Trophoblast cell (in vitro differentiated cells and primary cell): ENCODE measurements at regions not wholly inside any gene's neighbourhood (a gene's known extent, or its start where the extent isn't known, plus 50 kb on each side); places are given as distances from the start of the nearest gene placed in this dataset.
"Not testable (repeated sequence)": the region's sequence is repeated elsewhere in the genome, so short reads cannot be mapped to it uniquely, and the experiment has no call there.

Source experiments
- DNase-seq, 2 donors: peaks; one replicate each; pipeline ENCODE4 v3.0.0-alpha.2; 2016
- H2AFZ ChIP-seq: 2 replicates; pipeline ENCODE4 v1.6.1; 2013; ENCODE audit warnings: low read length, moderate library complexity, mild to moderate bottlenecking; ENCODE audit not compliant: insufficient read depth, poor library complexity
- H2AK5ac ChIP-seq: 2 replicates; pipeline ENCODE4 v1.6.1; 2013; ENCODE audit warnings: mild to moderate bottlenecking, low read length
- H2BK120ac ChIP-seq: 2 replicates; pipeline ENCODE4 v1.6.1; 2013; ENCODE audit warnings: low read length, mild to moderate bottlenecking, moderate library complexity; ENCODE audit not compliant: insufficient read depth, poor library complexity
- H2BK12ac ChIP-seq: 2 replicates; pipeline ENCODE4 v1.6.1; 2013; ENCODE audit warnings: mild to moderate bottlenecking, low read length, moderate library complexity
- H2BK5ac ChIP-seq: 2 replicates; pipeline ENCODE4 v1.6.1; 2013; ENCODE audit warnings: low read length, low read depth, moderate library complexity, mild to moderate bottlenecking; ENCODE audit not compliant: poor library complexity
- H3K14ac ChIP-seq: 2 replicates; pipeline ENCODE4 v1.6.1; 2013; ENCODE audit warnings: mild to moderate bottlenecking, low read length
- H3K18ac ChIP-seq: 2 replicates; pipeline ENCODE4 v1.6.1; 2013; ENCODE audit warnings: mild to moderate bottlenecking, low read length
- H3K23ac ChIP-seq: 2 replicates; pipeline ENCODE4 v1.6.1; 2013; ENCODE audit warnings: low read length
- H3K27ac ChIP-seq: 2 replicates; pipeline ENCODE4 v1.5.1; 2013; ENCODE audit warnings: low read depth, mild to moderate bottlenecking, inconsistent platforms, low read length, moderate library complexity
- H3K27me3 ChIP-seq: 2 replicates; pipeline ENCODE4 v1.6.1; 2013; ENCODE audit warnings: inconsistent platforms, mild to moderate bottlenecking, low read length, moderate library complexity; ENCODE audit not compliant: insufficient read depth
- H3K36me3 ChIP-seq, 2 experiments: 1 replicate in 1 of 2; 2 replicates in 1 of 2; pipeline ENCODE4 v1.6.1; 2013; ENCODE audit warnings: low read length in 2 of 2, mild to moderate bottlenecking in 2 of 2, moderate library complexity in 1 of 2; ENCODE audit not compliant: insufficient read depth in 2 of 2, control insufficient read depth in 1 of 2
- H3K4ac ChIP-seq: 2 replicates; pipeline ENCODE4 v1.6.1; 2013; ENCODE audit warnings: low read depth, mild to moderate bottlenecking, low read length, moderate library complexity
- H3K4me1 ChIP-seq, 2 experiments: 1 replicate in 1 of 2; 2 replicates in 1 of 2; pipeline ENCODE4 v1.6.1; 2013; ENCODE audit warnings: low read length in 2 of 2, mild to moderate bottlenecking in 2 of 2, moderate library complexity in 1 of 2; ENCODE audit not compliant: insufficient read depth in 2 of 2, control insufficient read depth in 1 of 2
- H3K4me2 ChIP-seq: 2 replicates; pipeline ENCODE4 v1.6.1; 2013; ENCODE audit warnings: inconsistent platforms, mild to moderate bottlenecking, low read length, moderate library complexity
- H3K4me3 ChIP-seq: 2 replicates; pipeline ENCODE4 v1.5.1; 2013; ENCODE audit warnings: mild to moderate bottlenecking, low read depth, low read length, inconsistent platforms
- H3K79me1 ChIP-seq: one replicate; pipeline ENCODE4 v1.6.1; 2013; ENCODE audit warnings: low read length
- H3K79me2 ChIP-seq: 2 replicates; pipeline ENCODE4 v1.6.1; 2013; ENCODE audit warnings: low read length, mild to moderate bottlenecking; ENCODE audit not compliant: control insufficient read depth, insufficient read depth, poor library complexity
- H3K9ac ChIP-seq: 2 replicates; pipeline ENCODE4 v1.6.1; 2013; ENCODE audit warnings: mild to moderate bottlenecking, low read length
- H3K9me3 ChIP-seq: 2 replicates; pipeline ENCODE4 v1.6.1; 2013; ENCODE audit warnings: low read depth, mild to moderate bottlenecking, control low read depth, inconsistent platforms, low read length; ENCODE audit not compliant: insufficient read depth
- H4K12ac ChIP-seq: 2 replicates; pipeline ENCODE4 v1.6.1; 2013; ENCODE audit warnings: low read depth, mild to moderate bottlenecking, low read length, moderate library complexity
- H4K8ac ChIP-seq: 2 replicates; pipeline ENCODE4 v1.6.1; 2013; ENCODE audit warnings: low read depth, mild to moderate bottlenecking, low read length, moderate library complexity
- H4K91ac ChIP-seq: one replicate; pipeline ENCODE4 v1.6.1; 2013; ENCODE audit warnings: low read depth, mild to moderate bottlenecking, low read length, moderate library complexity
- WGBS: extraction: QIAGEN DNeasy Blood & Tissue Kit; methylation state at CpG from one replicate; pipeline ENCODE4 v1.1.7; 2013; ENCODE audit warnings: missing lambda C conversion rate; ENCODE audit not compliant: insufficient read length, insufficient coverage; ENCODE audit errors: extremely low coverage; 5-methylcytosine and 5-hydroxymethylcytosine counted together

- H3K4me3 ChIP-seq = no peak overlapping the region
- no peaks in the 10 kb centered on the region for H3K79me2 ChIP-seq
- H3K27ac ChIP-seq = no peak overlapping the region
- H3K4me2 ChIP-seq = no peak overlapping the region
- no peak for DNase-seq
- H3K4me1 ChIP-seq = no peaks in the 10 kb centered on the region
- H4K91ac ChIP-seq = no peak overlapping the region
- no peak overlapping the region for H4K8ac ChIP-seq
- no peak overlapping the region for H2BK5ac ChIP-seq
- no peak overlapping the region for H2AFZ ChIP-seq
- no peaks in the 10 kb centered on the region for H3K36me3 ChIP-seq
- H3K9ac ChIP-seq = no peak overlapping the region
- H3K18ac ChIP-seq = no peak overlapping the region
- H4K12ac ChIP-seq = no peak overlapping the region
- no peaks in the 10 kb centered on the region for H3K79me1 ChIP-seq
- no peak overlapping the region for H2AK5ac ChIP-seq
- no peak overlapping the region for H2BK12ac ChIP-seq
- no peak overlapping the region for H2BK120ac ChIP-seq
- H3K4ac ChIP-seq = no peak overlapping the region
- H3K9me3 ChIP-seq = no peaks in the 10 kb centered on the region
- H3K27me3 ChIP-seq = no peaks in the 10 kb centered on the region
- H3K14ac ChIP-seq = no peak overlapping the region
- H3K23ac ChIP-seq = no peak overlapping the region
These were observed 53.4 kb upstream of the SNAPC3 start for GRCh38 chr9:15369238-15369637.

- H3K27me3 ChIP-seq, H4K12ac ChIP-seq, DNase-seq, H2AFZ ChIP-seq, H4K8ac ChIP-seq, H2BK120ac ChIP-seq, H3K4me1 ChIP-seq, H3K9ac ChIP-seq, H3K79me1 ChIP-seq, H4K91ac ChIP-seq, H3K18ac ChIP-seq, H2AK5ac ChIP-seq, H3K23ac ChIP-seq, H3K4me2 ChIP-seq, H3K27ac ChIP-seq, H3K36me3 ChIP-seq, H3K14ac ChIP-seq, H3K4ac ChIP-seq, H3K79me2 ChIP-seq, H3K4me3 ChIP-seq, H2BK12ac ChIP-seq, H3K9me3 ChIP-seq, H2BK5ac ChIP-seq: not testable (repeated sequence)
- whole genome bisulfite sequencing = no CpG with 5 or more reads among the region's 13 CpGs
These were observed 57.6 kb upstream of the SNAPC3 start for GRCh38 chr9:15364975-15365553.

- no peaks in the 10 kb centered on the region for H3K79me1 ChIP-seq
- no peak overlapping the region for H3K23ac ChIP-seq
- H2AFZ ChIP-seq = no peak overlapping the region
- H3K4me1 ChIP-seq = no peaks in the 10 kb centered on the region
- H3K4me2 ChIP-seq = no peak overlapping the region
- no peaks in the 10 kb centered on the region for H3K36me3 ChIP-seq
- no peak overlapping the region for H3K14ac ChIP-seq
- no peak overlapping the region for H4K12ac ChIP-seq
- WGBS = no CpG with 5 or more reads among the region's 2 CpGs
- H3K9ac ChIP-seq = no peak overlapping the region
- H3K4ac ChIP-seq = no peak overlapping the region
- H4K91ac ChIP-seq = no peak overlapping the region
- no peak overlapping the region for H2BK12ac ChIP-seq
- no peaks in the 10 kb centered on the region for H3K27me3 ChIP-seq
- H3K27ac ChIP-seq = no peak overlapping the region
- H3K18ac ChIP-seq = no peak overlapping the region
- no peak overlapping the region for H4K8ac ChIP-seq
- no peak for DNase-seq
- no peaks in the 10 kb centered on the region for H3K79me2 ChIP-seq
- no peak overlapping the region for H2AK5ac ChIP-seq
- H3K9me3 ChIP-seq = no peaks in the 10 kb centered on the region
- H2BK120ac ChIP-seq = no peak overlapping the region
- H3K4me3 ChIP-seq = no peak overlapping the region
- no peak overlapping the region for H2BK5ac ChIP-seq
These were observed 54.7 kb upstream of the TTC39B start for GRCh38 chr9:15361737-15362136.

- no peaks in the 10 kb centered on the region for H3K79me2 ChIP-seq
- no peak overlapping the region for H4K8ac ChIP-seq
- no peak for DNase-seq
- no peak overlapping the region for H3K18ac ChIP-seq
- WGBS = no CpG with 5 or more reads among the region's 4 CpGs
- peaks cover 0 to 2% of the 10 kb centered on the region in 2 experiments for H3K4me1 ChIP-seq
- H4K12ac ChIP-seq = no peak overlapping the region
- no peak overlapping the region for H3K9ac ChIP-seq
- H3K4me2 ChIP-seq = no peak overlapping the region
- no peaks in the 10 kb centered on the region for H3K36me3 ChIP-seq
- H3K27me3 ChIP-seq = no peaks in the 10 kb centered on the region
- H2BK12ac ChIP-seq = no peak overlapping the region
- no peak overlapping the region for H2AK5ac ChIP-seq
- H4K91ac ChIP-seq = no peak overlapping the region
- no peaks in the 10 kb centered on the region for H3K79me1 ChIP-seq
- H2BK120ac ChIP-seq = no peak overlapping the region
- no peak overlapping the region for H3K14ac ChIP-seq
- H3K4me3 ChIP-seq = no peak overlapping the region
- H3K23ac ChIP-seq = no peak overlapping the region
- no peak overlapping the region for H3K4ac ChIP-seq
- no peak overlapping the region for H2BK5ac ChIP-seq
- H3K9me3 ChIP-seq = no peaks in the 10 kb centered on the region
- H3K27ac ChIP-seq = no peak overlapping the region
- no peak overlapping the region for H2AFZ ChIP-seq
These were observed 50.1 kb upstream of the TTC39B start for GRCh38 chr9:15357050-15357653.
